Ovary (tissue), 7 donors: ENCODE measurements at regions not wholly inside any gene's neighbourhood (a gene's known extent, or its start where the extent isn't known, plus 50 kb on each side); places are given as distances from the start of the nearest gene placed in this dataset.

Source experiments
- DNase-seq, 5 donors: peaks; one replicate each; pipeline ENCODE4 v3.0.0-alpha.2; 2019 to 2020
- H3K27ac ChIP-seq, 2 donors: fragments of 200-600 bp; one replicate each; pipeline versions ENCODE4 v1.5.1 to v1.8.0; 2019 to 2022
- H3K27me3 ChIP-seq: fragments of 200-600 bp; one replicate; pipeline ENCODE4 v1.8.0; 2022
- H3K36me3 ChIP-seq: fragments of 200-600 bp; sonication (generic); one replicate; pipeline ENCODE4 v1.5.1; 2019
- H3K4me1 ChIP-seq: one replicate; pipeline ENCODE4 v1.8.1; 2013; ENCODE audit warnings: mild to moderate bottlenecking, moderate library complexity; ENCODE audit not compliant: insufficient read depth
- H3K4me3 ChIP-seq: fragments of 200-600 bp; sonication (generic); one replicate; pipeline ENCODE4 v1.5.1; 2017
- H3K9me3 ChIP-seq, 2 donors: fragments of 200-600 bp in 1 of 2; sonication (generic) in 1 of 2; one replicate each; pipeline versions ENCODE4 v1.5.1 to v1.8.1; 2013 to 2019; ENCODE audit warnings: mild to moderate bottlenecking in 1 of 2, moderate library complexity in 1 of 2
- EP300 ChIP-seq: sonication (generic); formaldehyde crosslinking; IDR thresholded peaks from one replicate; pipeline ENCODE4 v1.6.1; 2017; ENCODE audit warnings: antibody characterized with exemption
- POLR2A ChIP-seq: fragments of 450-650 bp; IDR thresholded peaks from one replicate; pipeline ENCODE4 v1.6.1; 2017; ENCODE audit warnings: antibody characterized with exemption, mild to moderate bottlenecking, moderate library complexity
- WGBS, 3 donors: extraction: QIAGEN DNeasy Blood & Tissue Kit in 1 of 3; methylation state at CpG; one replicate each; pipeline versions ENCODE4 v1.1.5 to v1.1.7; 2013 to 2017; 5-methylcytosine and 5-hydroxymethylcytosine counted together
- intact Hi-C, 4 donors: fragments of 100-400 bp; cut with DNase I; formaldehyde crosslinking; loops; one replicate each; pipeline versions ENCODE4 v1.11.0 to v1.15.1; 2022 to 2023
- TF ChIP-seq, protein P1 (sequence below), 3 donors: fragments of 450-650 bp in 2 of 3; fragments of 200-600 bp in 1 of 3; IDR thresholded peaks; one replicate each; pipeline versions ENCODE4 v1.5.1 to v1.8.0; 2016 to 2022; ENCODE audit warnings: antibody characterized with exemption in 3 of 3, mild to moderate bottlenecking in 1 of 3
- donor health status: DM: no; HTN: no; CAD: no; lungs with moderate emphysema.
- donor health status: DM: no; HTN: no; CAD: no.
- donor health status: Bipolar disorder and iron deficiency.
- donor health status: DM: no; HTN: no; CAD: no.
- donor health status: DM: yes; HTN: yes; CAD: no.

- intact Hi-C loops: no loop called here
- no peak for TF ChIP-seq POLR2A
- no peak for TF ChIP-seq EP300
- TF ChIP-seq, protein P1, sequence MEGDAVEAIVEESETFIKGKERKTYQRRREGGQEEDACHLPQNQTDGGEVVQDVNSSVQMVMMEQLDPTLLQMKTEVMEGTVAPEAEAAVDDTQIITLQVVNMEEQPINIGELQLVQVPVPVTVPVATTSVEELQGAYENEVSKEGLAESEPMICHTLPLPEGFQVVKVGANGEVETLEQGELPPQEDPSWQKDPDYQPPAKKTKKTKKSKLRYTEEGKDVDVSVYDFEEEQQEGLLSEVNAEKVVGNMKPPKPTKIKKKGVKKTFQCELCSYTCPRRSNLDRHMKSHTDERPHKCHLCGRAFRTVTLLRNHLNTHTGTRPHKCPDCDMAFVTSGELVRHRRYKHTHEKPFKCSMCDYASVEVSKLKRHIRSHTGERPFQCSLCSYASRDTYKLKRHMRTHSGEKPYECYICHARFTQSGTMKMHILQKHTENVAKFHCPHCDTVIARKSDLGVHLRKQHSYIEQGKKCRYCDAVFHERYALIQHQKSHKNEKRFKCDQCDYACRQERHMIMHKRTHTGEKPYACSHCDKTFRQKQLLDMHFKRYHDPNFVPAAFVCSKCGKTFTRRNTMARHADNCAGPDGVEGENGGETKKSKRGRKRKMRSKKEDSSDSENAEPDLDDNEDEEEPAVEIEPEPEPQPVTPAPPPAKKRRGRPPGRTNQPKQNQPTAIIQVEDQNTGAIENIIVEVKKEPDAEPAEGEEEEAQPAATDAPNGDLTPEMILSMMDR (IDR thresholded peaks at IDR 0.05): no peak
- no peak for DNase-seq
- H3K9me3 ChIP-seq: no peaks in the 10 kb centered on the region
- H3K4me1 ChIP-seq: no peaks in the 10 kb centered on the region
- H3K36me3 ChIP-seq: no peaks in the 10 kb centered on the region
- H3K27ac ChIP-seq: no peak overlapping the region
- no peaks in the 10 kb centered on the region for H3K27me3 ChIP-seq
- 91 to 96% (median 95%) methylated on average over 5 of the region's 5 CpGs for WGBS, 3 donors
- no peak overlapping the region for H3K4me3 ChIP-seq
These were observed 225.0 kb upstream of the ZNF32 start for GRCh38 chr10:43873717-43874116.

- intact Hi-C loops: no loop called here
- no peaks in the 10 kb centered on the region for H3K36me3 ChIP-seq
- H3K27me3 ChIP-seq: no peaks in the 10 kb centered on the region
- no peaks in the 10 kb centered on the region for H3K4me1 ChIP-seq
- DNase-seq: no peak
- WGBS, 3 donors: 86 to 98% (median 95%) methylated on average over 6 of the region's 6 CpGs
- no peaks in the 10 kb centered on the region for H3K9me3 ChIP-seq
- no peak overlapping the region for H3K27ac ChIP-seq
- H3K4me3 ChIP-seq: no peak overlapping the region
- no peak for TF ChIP-seq EP300
- TF ChIP-seq POLR2A: no peak
- TF ChIP-seq, protein P1 (IDR thresholded peaks at IDR 0.05): no peak
These were observed 224.0 kb upstream of the ZNF32 start for GRCh38 chr10:43872644-43873043.

DNA sequence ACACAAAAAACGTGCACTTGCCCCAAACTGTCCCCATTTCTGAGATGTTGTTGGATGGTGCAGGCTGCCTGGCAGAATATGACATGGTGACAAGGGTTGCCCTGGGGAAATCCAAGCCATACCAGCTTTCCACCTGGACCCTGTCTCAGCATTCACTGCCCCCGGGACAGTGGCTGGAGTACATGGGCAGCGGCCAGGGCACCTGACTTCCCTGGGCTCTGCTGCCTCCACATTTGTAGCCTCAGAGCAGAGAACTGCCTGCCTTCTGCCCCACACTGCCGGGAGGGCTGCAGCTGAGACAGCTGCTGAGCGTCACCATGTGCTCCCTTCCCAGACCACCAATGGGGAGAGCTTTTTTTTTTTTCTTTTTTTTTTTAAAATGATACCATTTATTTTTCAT is 222.9 kb upstream of the ZNF32 start:
- Histone ChIP-seq H3K4me3 (no peak overlapping the region), H3K9me3 (no peaks in the 10 kb centered on the region), H3K27ac (no peak overlapping the region), H3K4me1 (no peaks in the 10 kb centered on the region), H3K27me3 (no peaks in the 10 kb centered on the region), H3K36me3 (no peaks in the 10 kb centered on the region)
- TF ChIP-seq EP300 (no peak), POLR2A (no peak)
- TF ChIP-seq, protein P1 (IDR thresholded peaks at IDR 0.05): no peak
- WGBS, 3 donors: 59 to 78% (median 77%) methylated on average over 5 of the region's 5 CpGs
- intact Hi-C loops: no loop called here
- no peak for DNase-seq

- Histone ChIP-seq H3K27me3 (no peaks in the 10 kb centered on the region), H3K36me3 (no peaks in the 10 kb centered on the region), H3K4me3 (no peak overlapping the region), H3K4me1 (no peaks in the 10 kb centered on the region), H3K27ac (no peak overlapping the region), H3K9me3 (no peaks in the 10 kb centered on the region)
- TF ChIP-seq, protein P1 (IDR thresholded peaks at IDR 0.05): no peak
- TF ChIP-seq POLR2A (no peak), EP300 (no peak)
- 89 to 93% (median 90%) methylated on average over 12 of the region's 12 CpGs for WGBS, 3 donors
- intact Hi-C loops: no loop called here
- no peak for DNase-seq
These were observed 222.3 kb upstream of the ZNF32 start for GRCh38 chr10:43870968-43871439.
